ENCODE measurements at regions not wholly inside any gene's neighbourhood (a gene's known extent, or its start where the extent isn't known, plus 50 kb on each side); places are given as distances from the start of the nearest gene placed in this dataset.

GRCh38 chr1:193774536-193775323 is 588.3 kb upstream of the B3GALT2 start (continued):
- no peak for TF ChIP-seq UBTF (IDR thresholded peaks at IDR 0.05; ENCODE audit: borderline replicate concordance in 1 of 2, low read depth in 2 of 2, low read length in 2 of 2)

- no peak for ATAC-seq
- Histone ChIP-seq H3K36me3 (ENCODE audit: control insufficient read depth, insufficient read depth, low read length) (no peaks in the 10 kb centered on the region), H2AFZ (ENCODE audit: low read depth, low read length) (no peak overlapping the region), H3K9ac (ENCODE audit: insufficient read depth in 1 of 2, low read depth in 2 of 2, low read length in 2 of 2) (no peak overlapping the region), H3K9me3 (replicated peaks; ENCODE audit: control insufficient read depth, insufficient read depth, low read depth, low read length) (peaks cover 2% of the 10 kb centered on the region; the same call in 1 of the 2 replicates), H4K20me1 (replicated peaks; ENCODE audit: control insufficient read depth, insufficient read depth, low read length) (no peaks in the 10 kb centered on the region), H3K4me2 (ENCODE audit: insufficient read depth, low read length) (no peak overlapping the region), H3K79me2 (ENCODE audit: control insufficient read depth, insufficient read depth, low read length) (no peaks in the 10 kb centered on the region), H3K27me3 (ENCODE audit: control insufficient read depth in 2 of 2, insufficient read depth in 2 of 2, low read length in 2 of 2) (no peaks in the 10 kb centered on the region), H3K4me3 (no peak overlapping the region), H3K27ac (ENCODE audit: extremely low read depth, low read depth, low read length) (no peak overlapping the region), H3K4me1 (replicated peaks in 1 of 2; ENCODE audit: control insufficient read depth in 2 of 2, insufficient read depth in 2 of 2, low read length in 2 of 2) (no peaks in the 10 kb centered on the region), H3K9me1 (ENCODE audit: control insufficient read depth, insufficient read depth, low read length) (no peaks in the 10 kb centered on the region)
- ChIA-PET POLR2A (no interaction called here), CTCF (ENCODE audit: low intra/inter-chr PET ratio) (no interaction called here)
- no peak for DNase-seq (ENCODE audit: extremely low read depth in 1 of 4, low spot score in 3 of 4)
- in situ Hi-C loops (cut with MboI) (no loop called here), intact Hi-C loops (cut with micrococcal nuclease) (loop anchor here (10.0 kb wide), 1 partner anchor 327 kb away; no protein-coding TSS in a partner anchor)
- no peak for FAIRE-seq
- BruUV-seq (replicated peaks) = no TSS peak
- TF ChIP-seq ATF6 (CRISPR knock-in tag; IDR thresholded peaks at IDR 0.05) (no peak), MEF2A (IDR thresholded peaks at IDR 0.05; ENCODE audit: control insufficient read depth, low read depth, low read length) (no peak), ZFP91 (CRISPR knock-in tag; IDR thresholded peaks at IDR 0.05) (no peak), KLF10 (CRISPR knock-in tag; IDR thresholded peaks at IDR 0.05) (no peak), CTCF (IDR thresholded peaks at IDR 0.05 in 2 of 3, conservative IDR thresholded peaks at IDR 0.05 in 1 of 3; ENCODE audit: insufficient read depth in 2 of 3, low read depth in 1 of 3, low read length in 3 of 3) (no peak), PTRF (tag; IDR thresholded peaks at IDR 0.05) (no peak), ARNT (IDR thresholded peaks at IDR 0.05) (no peak), BACH1 (tag; IDR thresholded peaks at IDR 0.05) (no peak), BCL6 (CRISPR knock-in tag; IDR thresholded peaks at IDR 0.05) (no peak), ZNF263 (CRISPR knock-in tag; IDR thresholded peaks at IDR 0.05; ENCODE audit: borderline replicate concordance) (no peak)
- 0% methylated on average over 2 of the region's 2 CpGs for WGBS (ENCODE audit: insufficient coverage, low coverage, missing lambda C conversion rate)
These were observed 585.2 kb upstream of the B3GALT2 start for GRCh38 chr1:193771596-193771995.

Data from K562 (cell line).